Kasumi-1 (cell line): ENCODE measurements at regions not wholly inside any gene's neighbourhood (a gene's known extent, or its start where the extent isn't known, plus 50 kb on each side); places are given as distances from the start of the nearest gene placed in this dataset.

ENCODE experiments used
- DNase-seq, 2 experiments: peaks; one replicate each; lab custom pipeline; 2025; lab: John Stamatoyannopoulos, UW

GRCh38 chr6:147077251-147077650, 127.0 kb upstream of the STXBP5 start:
- DNase-seq: no peak

DNA sequence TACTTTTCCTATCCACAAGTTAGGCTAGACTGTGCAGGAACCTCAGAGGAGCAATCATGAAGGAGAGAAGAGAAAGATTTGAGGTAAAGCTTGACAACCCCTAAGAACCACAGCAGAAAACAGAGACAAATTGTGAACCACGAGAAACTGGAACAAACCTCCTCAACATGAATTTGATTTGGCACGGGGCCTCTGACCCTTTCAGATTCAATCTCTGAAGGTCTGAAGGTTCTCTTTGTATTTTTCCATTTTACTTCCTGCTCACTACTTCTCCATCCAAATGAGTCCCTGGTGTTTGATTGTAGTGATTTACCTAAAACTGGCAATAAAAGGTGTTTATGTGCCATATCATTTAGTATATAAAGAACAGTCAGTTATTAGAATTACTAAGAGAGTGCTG, 126.1 kb upstream of the STXBP5 start:
- DNase-seq: no peak

DNA sequence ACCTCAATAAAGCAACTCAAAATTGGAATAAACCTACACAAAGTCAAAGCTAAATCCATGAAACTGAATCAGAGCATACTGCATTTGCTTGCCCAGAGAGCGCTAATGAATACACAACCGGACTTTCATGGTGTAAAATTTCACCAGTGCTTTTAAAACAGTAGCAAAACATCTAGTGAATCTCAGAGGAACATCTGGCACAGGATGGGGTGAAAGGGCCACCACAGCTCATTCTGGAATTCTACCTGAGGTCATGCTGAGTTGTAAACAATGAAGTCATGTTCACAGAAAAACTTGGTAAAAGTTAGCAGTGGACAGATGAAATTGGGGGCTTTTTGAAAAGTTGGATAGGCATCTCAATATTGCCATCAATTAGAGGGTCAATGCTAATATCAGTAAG, 125.6 kb upstream of the STXBP5 start:
- no peak for DNase-seq

- no peak for DNase-seq
These were observed 124.0 kb upstream of the STXBP5 start for GRCh38 chr6:147080225-147080624.

GRCh38 chr6:147081076-147081609, 123.1 kb upstream of the STXBP5 start:
- DNase-seq: no peak

GRCh38 chr6:147087641-147088040, 116.6 kb upstream of the STXBP5 start:
- DNase-seq: no peak

DNA sequence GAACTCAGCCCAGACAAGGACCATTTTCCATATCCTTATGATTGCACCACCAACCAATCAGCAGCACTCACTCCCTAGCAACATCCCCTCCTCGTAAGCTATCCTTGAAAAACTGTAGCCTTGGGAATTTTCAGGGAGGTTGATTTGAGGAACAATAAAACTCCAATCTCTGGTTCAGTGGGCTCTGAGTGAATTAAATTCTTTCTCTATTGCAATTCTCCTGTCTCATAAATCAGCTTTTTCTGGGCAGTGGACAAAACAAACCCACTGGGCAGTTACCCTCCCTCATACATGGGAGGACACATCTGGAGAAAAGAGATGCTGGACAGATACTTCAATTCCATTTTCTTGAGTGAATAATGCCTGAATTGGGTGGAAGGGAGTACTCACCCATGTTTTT, 115.4 kb upstream of the STXBP5 start:
- no peak for DNase-seq

DNA sequence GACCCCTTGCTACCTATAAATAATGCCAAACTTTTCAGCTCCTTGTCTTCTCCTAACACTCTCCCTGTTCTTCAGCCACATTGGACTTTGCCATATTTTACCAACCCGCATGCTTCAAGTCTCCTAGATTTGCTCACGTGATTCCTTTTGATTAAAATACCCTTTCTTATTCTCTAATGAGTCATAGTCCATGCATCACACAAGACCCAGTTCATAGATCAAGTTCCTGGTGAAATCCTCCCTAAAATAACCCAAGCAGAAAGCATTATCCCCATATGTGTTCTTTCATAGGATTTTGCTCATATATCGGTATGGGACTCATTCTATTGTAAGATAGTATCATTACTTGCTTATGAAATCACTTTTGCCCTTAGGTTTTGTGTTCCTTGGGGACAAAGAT, 108.9 kb upstream of the STXBP5 start:
- no peak for DNase-seq

DNA sequence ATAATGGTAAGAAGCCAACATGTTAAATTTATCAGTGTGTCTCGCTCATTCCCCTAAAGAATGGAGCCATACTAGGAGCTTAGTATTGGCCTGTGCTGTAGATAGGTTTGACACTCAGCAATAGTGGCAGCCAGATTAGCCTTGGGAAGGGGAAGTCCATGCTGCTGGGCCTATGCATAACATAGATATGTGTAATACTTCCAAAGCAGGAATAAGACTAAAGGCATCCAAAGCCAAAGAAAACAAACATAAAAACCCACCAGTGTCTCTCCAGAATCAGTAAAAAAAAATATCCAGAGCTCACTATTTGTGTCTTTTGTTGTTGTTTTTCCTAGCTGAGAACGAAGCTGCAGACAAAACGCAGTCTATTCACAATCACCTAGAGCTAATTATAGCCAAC, 104.2 kb upstream of the STXBP5 start:
- no peak for DNase-seq

DNA sequence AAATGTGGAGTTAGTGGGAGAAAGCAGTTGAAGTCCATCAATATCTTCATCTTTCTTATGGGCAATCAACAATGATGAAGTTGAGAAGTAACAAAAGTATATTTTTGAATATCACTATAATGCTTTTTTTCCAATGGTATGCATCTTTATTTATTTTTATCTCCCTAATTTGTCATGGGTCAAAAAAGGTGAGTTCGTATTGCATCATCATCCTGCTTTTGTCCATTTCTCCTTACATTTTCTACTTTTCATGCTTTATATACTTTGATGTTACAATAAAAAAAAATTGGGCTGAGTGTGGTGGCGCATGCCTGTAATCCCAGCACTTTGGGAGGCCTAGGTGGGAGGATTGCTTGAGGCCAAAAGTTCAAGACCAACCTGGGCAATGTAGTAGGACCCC, 101.2 kb upstream of the STXBP5 start:
- DNase-seq: no peak

DNA sequence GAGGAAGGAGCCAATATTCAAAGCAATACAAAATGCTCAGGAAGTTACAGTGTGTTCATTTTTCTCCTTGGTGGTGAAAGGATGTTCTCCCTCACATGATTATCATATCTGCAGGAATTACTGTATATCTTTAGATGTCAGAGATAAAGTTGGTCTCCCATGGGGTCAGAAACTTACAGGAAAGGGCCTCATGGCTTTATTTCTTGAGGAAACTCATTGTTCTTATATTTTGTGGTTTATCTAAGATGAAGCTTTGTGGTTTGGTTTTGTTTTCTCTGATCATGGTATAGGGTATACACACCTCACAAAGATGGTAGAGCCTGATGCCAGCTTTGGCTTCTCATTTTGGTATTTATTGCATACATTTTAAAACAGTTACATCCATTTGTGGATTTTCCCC, 100.5 kb upstream of the STXBP5 start:
- DNase-seq: peak; percentile 43 to 69

DNA sequence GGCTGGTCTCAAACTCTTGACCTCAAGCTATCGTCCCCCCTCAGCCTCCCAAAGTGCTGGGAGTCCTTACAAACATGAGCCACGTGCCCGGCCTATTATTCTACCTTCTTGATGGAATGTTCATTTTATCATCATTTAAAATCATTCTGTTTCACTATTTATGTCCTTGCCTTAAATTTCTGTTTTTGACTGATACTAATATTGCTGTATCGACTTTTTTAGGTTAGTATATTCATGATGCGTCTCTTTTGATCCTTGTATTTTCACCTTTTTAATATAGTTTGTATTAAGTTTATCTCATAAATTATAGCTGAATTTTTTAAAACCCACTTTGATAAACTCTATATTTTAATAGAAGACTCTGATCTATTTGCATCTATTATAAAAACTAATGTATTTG, 98.4 kb upstream of the STXBP5 start:
- no peak for DNase-seq

DNA sequence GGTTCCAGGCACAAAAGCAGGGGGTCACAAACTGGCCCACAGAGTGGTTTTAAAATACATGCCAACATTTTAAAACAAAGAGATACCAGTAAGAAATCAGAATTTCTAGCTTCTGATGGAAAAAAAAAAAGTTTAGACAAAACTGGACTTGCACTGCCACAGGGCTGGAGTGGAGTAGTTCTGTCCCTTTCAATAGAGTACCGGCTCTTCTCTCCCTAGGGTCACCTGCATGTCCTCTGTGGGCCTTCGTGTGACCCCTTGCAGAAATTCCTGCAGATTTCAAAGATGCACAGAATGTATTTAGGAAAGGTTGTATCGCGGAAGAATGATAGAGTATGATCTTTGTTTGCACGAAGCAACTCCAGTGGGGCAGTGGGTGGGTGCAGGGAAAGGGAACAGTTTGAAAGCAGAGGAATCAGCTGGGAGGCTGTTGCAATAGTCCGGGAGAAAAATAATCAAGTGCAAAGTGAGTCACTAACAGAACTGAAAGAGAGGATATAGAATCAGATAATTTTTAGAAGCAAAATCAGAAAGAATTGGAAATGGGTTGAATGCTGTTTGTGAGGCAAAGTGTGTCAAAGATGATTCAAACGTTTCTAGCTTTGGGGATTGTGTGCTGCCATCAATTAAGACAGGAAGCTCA, 97.3 kb upstream of the STXBP5 start:
- peak; percentile 44 to 56 for DNase-seq

GRCh38 chr6:147108259-147108910, 95.8 kb upstream of the STXBP5 start:
- no peak for DNase-seq

DNA sequence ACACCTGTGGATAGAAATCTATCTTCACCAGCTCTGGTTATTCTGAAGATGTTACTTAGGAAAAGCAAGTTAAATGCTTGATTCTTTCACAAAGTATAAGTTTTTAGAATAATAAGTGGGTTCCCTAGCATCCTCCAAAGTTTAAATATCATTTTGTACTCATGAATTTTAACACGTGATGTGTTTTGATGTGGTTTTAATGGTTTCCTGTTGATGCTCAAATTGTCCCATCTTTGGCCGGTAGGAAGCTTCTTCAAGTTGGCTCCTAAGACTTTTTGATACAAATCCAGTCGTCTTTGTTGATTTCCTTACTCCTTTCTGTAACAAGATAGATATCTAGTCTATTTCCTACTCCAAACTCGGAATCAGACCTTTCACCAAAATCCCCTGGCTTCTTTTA, 94.5 kb upstream of the STXBP5 start:
- no peak for DNase-seq

- no peak for DNase-seq
These were observed 88.2 kb upstream of the STXBP5 start for GRCh38 chr6:147116056-147116455.

DNA sequence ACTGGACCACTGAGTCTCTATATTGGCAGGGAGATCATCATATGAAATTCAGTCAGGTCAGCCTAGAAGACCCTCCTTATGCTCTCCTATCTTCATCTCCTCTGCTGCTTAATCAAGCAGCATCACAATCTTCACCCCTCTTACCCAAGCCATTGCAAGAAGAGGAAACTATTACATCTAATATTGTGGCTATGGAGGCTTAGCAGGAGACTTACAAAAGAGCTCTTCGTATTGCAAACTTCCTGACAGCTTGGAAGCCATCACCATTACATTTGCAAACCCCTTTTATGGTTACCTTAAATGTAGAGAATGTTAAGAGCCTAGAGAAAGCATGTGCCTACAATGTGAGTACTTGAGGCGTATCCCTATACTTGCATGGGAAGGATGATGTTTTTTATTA, 87.2 kb upstream of the STXBP5 start:
- DNase-seq: peak; percentile 67 to 82

GRCh38 chr6:147117580-147117979, 86.6 kb upstream of the STXBP5 start:
- DNase-seq: no peak

- DNase-seq: no peak
These were observed 84.9 kb upstream of the STXBP5 start for GRCh38 chr6:147119310-147119709.

DNA sequence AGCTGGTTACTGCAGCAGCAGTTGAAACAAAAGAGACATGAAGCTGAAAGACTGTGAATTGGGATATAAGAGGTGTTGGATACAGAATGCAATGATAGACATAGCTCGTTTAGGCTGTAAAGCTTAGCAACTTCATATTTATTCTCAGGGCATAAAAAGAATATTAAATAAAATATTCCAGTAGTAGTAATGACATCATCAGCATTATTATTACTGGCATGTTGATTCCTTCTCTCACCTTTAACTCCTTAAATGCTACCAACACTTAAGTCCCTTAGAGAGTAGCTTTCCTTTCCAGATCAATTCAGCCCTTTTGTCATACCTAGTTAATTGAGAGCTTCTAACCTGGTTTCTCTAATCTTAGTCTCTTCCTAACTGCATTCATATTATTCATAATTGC, 81.4 kb upstream of the STXBP5 start:
- DNase-seq: no peak

DNA sequence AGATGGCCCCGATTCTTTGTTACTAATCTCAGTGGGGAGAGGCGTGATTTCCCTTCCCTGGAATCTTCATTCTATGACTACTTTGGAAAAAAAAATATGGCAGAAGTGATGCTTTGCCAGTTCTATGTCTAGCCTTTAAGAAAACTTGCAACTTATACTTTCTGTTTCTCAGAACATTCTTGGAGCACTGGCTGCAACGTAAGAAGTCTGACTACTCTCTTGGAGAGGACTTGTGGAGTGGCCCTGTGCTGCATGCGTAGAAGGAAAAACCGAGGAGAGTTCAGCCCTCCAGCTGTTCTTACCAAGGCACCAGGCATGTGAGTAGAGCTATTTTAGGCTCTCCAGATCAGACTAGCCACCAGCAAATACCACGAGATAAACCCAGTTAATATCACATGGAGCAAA, 77.6 kb upstream of the STXBP5 start:
- DNase-seq: no peak

DNA sequence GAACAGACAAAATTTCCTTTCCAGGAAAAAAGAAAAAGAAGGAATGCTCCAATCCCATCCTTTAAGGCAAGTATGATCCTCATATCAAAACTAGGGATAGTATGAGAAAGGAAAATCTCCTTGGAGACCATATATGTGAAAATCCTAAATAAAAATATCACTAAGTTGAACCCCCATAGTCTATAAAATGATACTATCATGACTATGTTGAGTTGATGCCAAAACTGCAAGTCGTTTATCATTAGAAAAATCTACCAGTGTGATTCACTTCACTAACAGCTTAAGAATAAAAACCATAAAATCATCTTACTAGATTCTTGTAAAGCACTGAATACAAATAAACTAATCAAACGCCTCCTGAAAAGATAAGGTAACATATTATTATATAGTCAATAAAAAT, 76.6 kb upstream of the STXBP5 start:
- DNase-seq: no peak

DNA sequence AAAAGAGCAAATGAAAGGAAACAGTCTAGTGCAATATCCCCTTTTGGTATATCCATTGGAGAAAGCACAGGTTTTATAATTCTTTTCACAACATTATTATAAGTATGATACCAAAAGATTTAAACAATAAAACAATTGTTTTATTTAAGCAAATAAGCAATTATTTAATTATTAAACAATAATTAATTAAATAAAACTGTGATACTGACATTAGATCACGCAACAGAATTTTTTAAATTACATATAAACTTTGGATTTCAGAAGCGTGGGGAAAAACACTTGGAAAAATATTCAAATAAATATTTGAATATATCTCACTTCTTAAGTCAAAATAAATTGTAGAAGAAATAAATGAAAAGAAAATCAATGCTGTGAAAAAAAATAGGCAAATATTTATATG, 76.2 kb upstream of the STXBP5 start:
- no peak for DNase-seq
